Keratinocyte (primary cell): ENCODE measurements at regions not wholly inside any gene's neighbourhood (a gene's known extent, or its start where the extent isn't known, plus 50 kb on each side); places are given as distances from the start of the nearest gene placed in this dataset.

ENCODE experiments used
- DNase-seq: peaks from one replicate; pipeline ENCODE4 v3.0.0-alpha.2; 2011; ENCODE audit warnings: low read depth, missing footprints, low spot score
- FAIRE-seq: peaks from 2 replicates; lab custom pipeline; 2011; peaks lifted over from hg19 to GRCh38; lab: Jason Lieb, UNC
- H2AFZ ChIP-seq: 2 replicates; pipeline ENCODE4 v1.6.0; 2012; ENCODE audit warnings: low read length, control low read depth, inconsistent platforms; ENCODE audit not compliant: control insufficient read depth
- H3K27ac ChIP-seq: 2 replicates; pipeline ENCODE4 v1.5.1; 2011; ENCODE audit warnings: low read length; ENCODE audit not compliant: control insufficient read depth, insufficient read depth
- H3K27me3 ChIP-seq: 3 replicates; pipeline ENCODE4 v1.6.0; 2011; ENCODE audit warnings: low read length; ENCODE audit not compliant: control insufficient read depth, insufficient read depth; ENCODE audit errors: extremely low read depth
- H3K36me3 ChIP-seq, 2 experiments: 2 replicates in 1 of 2; 3 replicates in 1 of 2; pipeline ENCODE4 v1.5.1; 2011; ENCODE audit warnings: low read length in 2 of 2, mild to moderate bottlenecking in 1 of 2; ENCODE audit not compliant: control insufficient read depth in 2 of 2, insufficient read depth in 2 of 2; ENCODE audit errors: extremely low read depth in 1 of 2
- H3K4me1 ChIP-seq: 3 replicates; pipeline ENCODE4 v1.5.1; 2011; ENCODE audit warnings: low read length; ENCODE audit not compliant: control insufficient read depth, insufficient read depth; ENCODE audit errors: extremely low read depth
- H3K4me2 ChIP-seq: 3 replicates; pipeline ENCODE4 v1.6.0; 2011; ENCODE audit warnings: low read depth, low read length; ENCODE audit not compliant: control insufficient read depth, insufficient read depth; ENCODE audit errors: extremely low read depth
- H3K4me3 ChIP-seq, 3 experiments: fragments of 200-600 bp in 1 of 3; sonication (generic) in 1 of 3; 2 replicates in 2 of 3; 3 replicates in 1 of 3; pipeline ENCODE4 v1.5.1; 2011 to 2016; ENCODE audit warnings: low read length in 3 of 3, mild to moderate bottlenecking in 3 of 3, control low read depth in 2 of 3, inconsistent platforms in 1 of 3, low read depth in 1 of 3, mixed read lengths in 1 of 3, mixed run types in 1 of 3, moderate library complexity in 1 of 3; ENCODE audit not compliant: control insufficient read depth in 2 of 3, insufficient read depth in 2 of 3; ENCODE audit errors: extremely low read depth in 1 of 3
- H3K79me2 ChIP-seq: 2 replicates; pipeline ENCODE4 v1.6.0; 2012; ENCODE audit warnings: low read length; ENCODE audit not compliant: control insufficient read depth, insufficient read depth
- H3K9ac ChIP-seq: 3 replicates; pipeline ENCODE4 v1.6.0; 2011; ENCODE audit warnings: low read length; ENCODE audit not compliant: control insufficient read depth, insufficient read depth; ENCODE audit errors: extremely low read depth
- H3K9me1 ChIP-seq: 3 replicates; pipeline ENCODE4 v1.6.0; 2011; ENCODE audit warnings: low read length; ENCODE audit not compliant: control insufficient read depth, insufficient read depth; ENCODE audit errors: extremely low read depth
- H3K9me3 ChIP-seq: 2 replicates; pipeline ENCODE4 v1.5.1; 2012; ENCODE audit warnings: low read depth, low read length; ENCODE audit not compliant: control insufficient read depth
- H4K20me1 ChIP-seq: 3 replicates; pipeline ENCODE4 v1.6.0; 2011; ENCODE audit warnings: low read length; ENCODE audit not compliant: control insufficient read depth, insufficient read depth; ENCODE audit errors: extremely low read depth
- EZH2 ChIP-seq: IDR thresholded peaks from one replicate; pipeline ENCODE4 v1.6.1; 2012; ENCODE audit warnings: inconsistent platforms, mild to moderate bottlenecking, low read length, moderate library complexity
- dilution Hi-C: fragments of 300-500 bp; cut with MboI; formaldehyde crosslinking; loops from one replicate; pipeline ENCODE4 v1.7.0; 2020; ENCODE audit warnings: low sequenced_read_pairs; ENCODE audit not compliant: extremely low pct_ligation_motif_present
- TF ChIP-seq, protein P1 (sequence below), 3 experiments: IDR thresholded peaks in 1 of 3; conservative IDR thresholded peaks in 1 of 3; optimal IDR thresholded peaks in 1 of 3; 2 replicates in 2 of 3; 3 replicates in 1 of 3; pipeline versions ENCODE3 to v1.5.1; 2011; ENCODE audit warnings: low read length in 3 of 3, mild to moderate bottlenecking in 3 of 3, moderate library complexity in 2 of 3, control low read depth in 1 of 3, inconsistent platforms in 1 of 3; ENCODE audit not compliant: insufficient read depth in 2 of 3; ENCODE audit errors: extremely low read depth in 1 of 3

DNA sequence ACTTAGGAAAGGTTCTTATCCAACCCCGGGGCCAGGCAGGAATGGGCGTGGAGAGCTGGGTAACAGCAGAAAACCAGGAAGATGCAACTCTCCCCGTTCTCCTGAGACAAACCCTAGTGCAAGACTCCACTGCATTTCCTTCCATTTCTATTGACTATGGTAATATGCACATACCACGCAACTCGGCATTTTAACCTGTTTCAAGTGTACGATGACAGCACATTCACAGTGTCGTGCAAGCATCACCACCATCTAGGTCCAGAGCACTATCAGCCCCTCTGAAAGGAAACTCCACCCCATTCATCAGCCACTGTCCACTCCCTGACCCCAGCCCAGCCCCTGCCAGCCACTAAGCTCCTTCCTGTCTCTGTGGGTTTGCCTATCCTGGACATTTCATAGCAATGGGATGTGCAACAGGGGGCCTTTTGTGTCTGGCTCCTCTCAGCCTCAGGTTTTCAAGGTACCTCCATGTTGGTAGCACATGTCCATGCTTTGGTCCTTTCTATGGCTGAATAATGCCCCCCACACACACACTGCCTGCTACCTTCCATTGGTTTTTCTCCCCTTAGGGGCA is 441.9 kb downstream of the SOX9 start:
- peaks cover 4% of the 10 kb centered on the region for H3K4me1 ChIP-seq
- H2AFZ ChIP-seq = no peak overlapping the region
- no peaks in the 10 kb centered on the region for H3K27me3 ChIP-seq
- no peak for FAIRE-seq
- no peaks in the 10 kb centered on the region for H3K9me1 ChIP-seq
- dilution Hi-C loops = no loop called here
- H3K27ac ChIP-seq = no peak overlapping the region
- DNase-seq = no peak
- peaks cover 95% of the 10 kb centered on the region for H3K79me2 ChIP-seq
- H3K9ac ChIP-seq = no peak overlapping the region
- no peak overlapping the region for H3K4me3 ChIP-seq
- no peak overlapping the region for H3K4me2 ChIP-seq
- no peak for TF ChIP-seq EZH2
- TF ChIP-seq, protein P1, sequence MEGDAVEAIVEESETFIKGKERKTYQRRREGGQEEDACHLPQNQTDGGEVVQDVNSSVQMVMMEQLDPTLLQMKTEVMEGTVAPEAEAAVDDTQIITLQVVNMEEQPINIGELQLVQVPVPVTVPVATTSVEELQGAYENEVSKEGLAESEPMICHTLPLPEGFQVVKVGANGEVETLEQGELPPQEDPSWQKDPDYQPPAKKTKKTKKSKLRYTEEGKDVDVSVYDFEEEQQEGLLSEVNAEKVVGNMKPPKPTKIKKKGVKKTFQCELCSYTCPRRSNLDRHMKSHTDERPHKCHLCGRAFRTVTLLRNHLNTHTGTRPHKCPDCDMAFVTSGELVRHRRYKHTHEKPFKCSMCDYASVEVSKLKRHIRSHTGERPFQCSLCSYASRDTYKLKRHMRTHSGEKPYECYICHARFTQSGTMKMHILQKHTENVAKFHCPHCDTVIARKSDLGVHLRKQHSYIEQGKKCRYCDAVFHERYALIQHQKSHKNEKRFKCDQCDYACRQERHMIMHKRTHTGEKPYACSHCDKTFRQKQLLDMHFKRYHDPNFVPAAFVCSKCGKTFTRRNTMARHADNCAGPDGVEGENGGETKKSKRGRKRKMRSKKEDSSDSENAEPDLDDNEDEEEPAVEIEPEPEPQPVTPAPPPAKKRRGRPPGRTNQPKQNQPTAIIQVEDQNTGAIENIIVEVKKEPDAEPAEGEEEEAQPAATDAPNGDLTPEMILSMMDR (optimal IDR thresholded peaks at IDR 0.05 in 1 of 3, IDR thresholded peaks at IDR 0.05 in 1 of 3, conservative IDR thresholded peaks at IDR 0.05 in 1 of 3; ENCODE audit: extremely low read depth in 1 of 3, insufficient read depth in 2 of 3, low read length in 3 of 3) = no peak
- H4K20me1 ChIP-seq = peaks cover 34% of the 10 kb centered on the region
- peaks cover 0 to 6% of the 10 kb centered on the region in 2 experiments for H3K36me3 ChIP-seq
- H3K9me3 ChIP-seq = no peaks in the 10 kb centered on the region

- H3K79me2 ChIP-seq = peaks cover 94% of the 10 kb centered on the region
- no peak overlapping the region for H2AFZ ChIP-seq
- no peak overlapping the region for H3K4me2 ChIP-seq
- TF ChIP-seq, protein P1 (optimal IDR thresholded peaks at IDR 0.05 in 1 of 3, IDR thresholded peaks at IDR 0.05 in 1 of 3, conservative IDR thresholded peaks at IDR 0.05 in 1 of 3; ENCODE audit: extremely low read depth in 1 of 3, insufficient read depth in 2 of 3, low read length in 3 of 3) = no peak
- TF ChIP-seq EZH2 = no peak
- H3K4me1 ChIP-seq = peaks cover 3% of the 10 kb centered on the region
- H3K4me3 ChIP-seq = no peak overlapping the region
- H3K9ac ChIP-seq = no peak overlapping the region
- no peak for FAIRE-seq
- no peaks in the 10 kb centered on the region for H3K9me1 ChIP-seq
- no peaks in the 10 kb centered on the region for H3K9me3 ChIP-seq
- H3K27me3 ChIP-seq = no peaks in the 10 kb centered on the region
- H4K20me1 ChIP-seq = peaks cover 38% of the 10 kb centered on the region
- DNase-seq = no peak
- H3K27ac ChIP-seq = no peak overlapping the region
- dilution Hi-C loops = no loop called here
- H3K36me3 ChIP-seq = peaks cover 0 to 6% of the 10 kb centered on the region in 2 experiments
Observed at GRCh38 chr17:72563952-72564351, 443.1 kb downstream of the SOX9 start.
